H1 (cell line): ENCODE measurements at regions not wholly inside any gene's neighbourhood (a gene's known extent, or its start where the extent isn't known, plus 50 kb on each side); places are given as distances from the start of the nearest gene placed in this dataset.

Experiments used
- CTCF ChIP-seq, 3 experiments: IDR thresholded peaks; 1 replicate in 2 of 3; 2 replicates in 1 of 3; pipeline versions ENCODE4 v1.5.1 to v1.6.1; 2011; ENCODE audit warnings: low read length in 3 of 3, mild to moderate bottlenecking in 3 of 3, inconsistent platforms in 2 of 3, low read depth in 1 of 3, moderate library complexity in 1 of 3; ENCODE audit not compliant: insufficient read depth in 1 of 3; ENCODE audit errors: control extremely low read depth in 1 of 3

GRCh38 chr12:19591951-19592350 lies 152.7 kb downstream of the AEBP2 start (continued):
- no peak for TF ChIP-seq CTCF (IDR thresholded peaks at IDR 0.05; ENCODE audit: control extremely low read depth in 1 of 3, insufficient read depth in 1 of 3, low read depth in 1 of 3, low read length in 3 of 3)
